ENCODE measurements at regions not wholly inside any gene's neighbourhood (a gene's known extent, or its start where the extent isn't known, plus 50 kb on each side); places are given as distances from the start of the nearest gene placed in this dataset.

DNA sequence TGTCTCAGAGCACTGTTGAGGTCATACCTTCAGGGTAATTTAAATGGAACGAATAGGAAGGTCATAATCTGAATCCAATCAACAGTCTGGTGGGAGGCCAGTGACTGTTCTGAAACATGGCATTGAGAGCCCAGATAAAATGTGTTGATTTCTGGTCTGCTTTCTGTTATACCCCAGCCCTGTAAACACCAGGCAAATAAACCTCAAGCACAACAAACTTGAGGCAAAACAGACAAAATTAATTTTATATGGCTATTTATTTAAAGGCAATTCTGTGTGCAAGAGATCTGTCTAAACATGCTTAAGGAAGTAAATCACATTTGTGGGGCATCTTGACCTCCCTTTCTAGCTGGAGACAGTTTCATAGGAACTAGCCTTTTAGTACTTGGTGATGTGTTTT lies 140.9 kb upstream of the SPEF2 start:
- TF ChIP-seq POLR2AphosphoS5 (IDR thresholded peaks at IDR 0.05; ENCODE audit: low read depth, low read length) = no peak
- no peak for TF ChIP-seq TAF1 (IDR thresholded peaks at IDR 0.05; ENCODE audit: low read depth, low read length)
- no peak for TF ChIP-seq POLR2A (IDR thresholded peaks at IDR 0.05; ENCODE audit: low read depth, low read length)
- no peak for TF ChIP-seq SPI1 (IDR thresholded peaks at IDR 0.05; ENCODE audit: low read depth, low read length)
- no peak for TF ChIP-seq PAX5 (IDR thresholded peaks at IDR 0.05; ENCODE audit: insufficient read depth, low read length, severe bottlenecking)

Data from GM12891 (cell line).